Endothelial cell of umbilical vein (primary cell): ENCODE measurements at regions not wholly inside any gene's neighbourhood (a gene's known extent, or its start where the extent isn't known, plus 50 kb on each side); places are given as distances from the start of the nearest gene placed in this dataset.

ENCODE experiments used
- BruUV-seq: library from RNA; stranded (reverse); fragments of 400-500 nt; replicated peaks from 2 replicates; lab custom pipeline; 2021; lab: Mats Ljungman, UMichigan
- CTCF ChIA-PET: fragments of 300-600, 350-600 bp; sonication (Branson Sonifier 250); formaldehyde crosslinking; loops from one replicate; lab custom pipeline; 2021; ENCODE audit warnings: antibody characterized with exemption, inconsistent platforms; lab: Charles Lee
- POLR2A ChIA-PET: fragments of 300-600, 350-600 bp; sonication (Branson Sonifier 250); formaldehyde crosslinking; loops from one replicate; lab custom pipeline; 2021; ENCODE audit warnings: antibody characterized with exemption, inconsistent platforms; lab: Charles Lee
- DNase-seq: peaks from one replicate; pipeline ENCODE4 v3.0.0-alpha.2; 2011; ENCODE audit warnings: low read depth, low spot score
- FAIRE-seq: peaks from 2 replicates; lab custom pipeline; 2011; peaks lifted over from hg19 to GRCh38; lab: Jason Lieb, UNC
- H2AFZ ChIP-seq: 2 replicates; pipeline ENCODE4 v1.6.0; 2012; ENCODE audit warnings: low read depth, low read length, control low read depth, inconsistent platforms
- H3K27ac ChIP-seq: 2 replicates; pipeline ENCODE4 v1.5.1; 2011; ENCODE audit warnings: low read depth, mild to moderate bottlenecking, control low read depth, low read length, moderate library complexity; ENCODE audit not compliant: insufficient read depth
- H3K27me3 ChIP-seq, 2 experiments: 2 replicates each; pipeline versions ENCODE4 v1.6.0 to v1.6.1; 2011; ENCODE audit warnings: low read length in 2 of 2, mixed read lengths in 1 of 2; ENCODE audit not compliant: control insufficient read depth in 2 of 2, insufficient read depth in 2 of 2
- H3K36me3 ChIP-seq, 2 experiments: 2 replicates in 1 of 2; 3 replicates in 1 of 2; pipeline ENCODE4 v1.5.1; 2011; ENCODE audit warnings: low read length in 2 of 2, mild to moderate bottlenecking in 1 of 2, moderate library complexity in 1 of 2; ENCODE audit not compliant: control insufficient read depth in 2 of 2, insufficient read depth in 2 of 2; ENCODE audit errors: extremely low read depth in 1 of 2
- H3K4me1 ChIP-seq: 3 replicates; pipeline ENCODE4 v1.5.1; 2011; ENCODE audit warnings: mild to moderate bottlenecking, low read length; ENCODE audit not compliant: control insufficient read depth, insufficient read depth; ENCODE audit errors: extremely low read depth
- H3K4me2 ChIP-seq: 2 replicates; pipeline ENCODE4 v1.6.1; 2011; ENCODE audit warnings: low read length, control low read depth, mixed read lengths; ENCODE audit not compliant: insufficient read depth
- H3K4me3 ChIP-seq, 3 experiments: fragments of 200-600 bp in 1 of 3; sonication (generic), shearing (Covaris generic) in 1 of 3; replicated peaks in 1 of 3; 2 replicates each; pipeline ENCODE4 v1.5.1; 2011 to 2016; ENCODE audit warnings: control low read depth in 3 of 3, low read length in 3 of 3, mild to moderate bottlenecking in 2 of 3, inconsistent platforms in 1 of 3, low read depth in 1 of 3, moderate library complexity in 1 of 3; ENCODE audit not compliant: insufficient read depth in 1 of 3
- H3K79me2 ChIP-seq: 2 replicates; pipeline ENCODE4 v1.6.0; 2012; ENCODE audit warnings: low read length, inconsistent platforms; ENCODE audit not compliant: control insufficient read depth, insufficient read depth
- H3K9ac ChIP-seq: replicated peaks from 2 replicates; pipeline ENCODE3; 2011; ENCODE audit warnings: low read length, control low read depth; ENCODE audit not compliant: insufficient read depth; ENCODE audit errors: extremely low read depth
- H3K9me1 ChIP-seq: replicated peaks from 3 replicates; pipeline ENCODE4 v1.6.0; 2011; ENCODE audit warnings: mild to moderate bottlenecking, low read length; ENCODE audit not compliant: control insufficient read depth, insufficient read depth; ENCODE audit errors: extremely low read depth
- H3K9me3 ChIP-seq: replicated peaks from 2 replicates; pipeline ENCODE4 v1.5.1; 2012; ENCODE audit warnings: low read length, inconsistent platforms; ENCODE audit not compliant: control insufficient read depth, insufficient read depth
- H4K20me1 ChIP-seq: replicated peaks from 2 replicates; pipeline ENCODE3; 2011; ENCODE audit warnings: mild to moderate bottlenecking, low read length; ENCODE audit not compliant: control insufficient read depth, insufficient read depth; ENCODE audit errors: extremely low read depth
- EZH2 ChIP-seq: IDR thresholded peaks from 2 replicates; pipeline ENCODE4 v1.6.1; 2012; ENCODE audit warnings: borderline replicate concordance, low read depth, mild to moderate bottlenecking, moderate library complexity, low read length, inconsistent platforms; ENCODE audit not compliant: severe bottlenecking
- FOS ChIP-seq: IDR thresholded peaks from 2 replicates; pipeline ENCODE4 v1.6.1; 2011; ENCODE audit warnings: mild to moderate bottlenecking, low read length, moderate library complexity, borderline replicate concordance; ENCODE audit not compliant: insufficient read depth
- GATA2 ChIP-seq: IDR thresholded peaks from 2 replicates; pipeline ENCODE4 v1.7.0; 2011; ENCODE audit warnings: low read depth, mild to moderate bottlenecking, moderate library complexity, mixed read lengths, low read length; ENCODE audit not compliant: insufficient read length, insufficient read depth
- JUN ChIP-seq: IDR thresholded peaks from 2 replicates; pipeline ENCODE4 v1.6.1; 2011; ENCODE audit warnings: borderline replicate concordance, low read depth; ENCODE audit not compliant: insufficient read length, insufficient read depth
- dilution Hi-C: fragments of 300-500 bp; cut with MboI; formaldehyde crosslinking; loops from one replicate; pipeline ENCODE4 v1.15.0; 2019; ENCODE audit warnings: low sequenced_read_pairs; ENCODE audit not compliant: extremely low pct_ligation_motif_present
- intact Hi-C: fragments of 100-400 bp; cut with micrococcal nuclease; formaldehyde crosslinking; loops from one replicate; pipeline ENCODE4 v1.10.0; 2022
- TF ChIP-seq, protein P1 (sequence below), 2 donors: IDR thresholded peaks; 1 replicate in 1 of 2; 2 replicates in 1 of 2; pipeline ENCODE4 v1.5.1; 2011; ENCODE audit warnings: low read length in 2 of 2, mild to moderate bottlenecking in 2 of 2, moderate library complexity in 2 of 2, control low read depth in 1 of 2, inconsistent platforms in 1 of 2, low read depth in 1 of 2; ENCODE audit not compliant: insufficient read depth in 1 of 2; ENCODE audit errors: extremely low read depth in 1 of 2

- DNase-seq (peak; percentile 34), FAIRE-seq (no peak)
- CTCF ChIA-PET, result interaction anchor here (0.7 to 1.0 kb wide), 2 partner anchors 9 to 402 kb away, joined by 3 to 4 read pairs; no protein-coding TSS in a partner anchor
- Histone ChIP-seq H3K36me3 (no peaks in the 10 kb centered on the region), H3K9me1 (no peaks in the 10 kb centered on the region), H3K4me2 (no peak overlapping the region), H2AFZ (no peak overlapping the region), H4K20me1 (no peaks in the 10 kb centered on the region), H3K79me2 (no peaks in the 10 kb centered on the region), H3K4me1 (peaks cover 18% of the 10 kb centered on the region), H3K9ac (no peak overlapping the region), H3K27me3 (no peaks in the 10 kb centered on the region), H3K4me3 (no peak overlapping the region), H3K27ac (no peak overlapping the region), H3K9me3 (no peaks in the 10 kb centered on the region)
- dilution Hi-C loops (no loop called here), intact Hi-C loops (loop anchor here (5.0 kb wide), 2 partner anchors 182 to 317 kb away; partner anchors contain the start of gene TGFB2)
- TF ChIP-seq EZH2 (no peak), FOS (peak; percentile 46), GATA2 (no peak), JUN (no peak)
- TF ChIP-seq, protein P1, sequence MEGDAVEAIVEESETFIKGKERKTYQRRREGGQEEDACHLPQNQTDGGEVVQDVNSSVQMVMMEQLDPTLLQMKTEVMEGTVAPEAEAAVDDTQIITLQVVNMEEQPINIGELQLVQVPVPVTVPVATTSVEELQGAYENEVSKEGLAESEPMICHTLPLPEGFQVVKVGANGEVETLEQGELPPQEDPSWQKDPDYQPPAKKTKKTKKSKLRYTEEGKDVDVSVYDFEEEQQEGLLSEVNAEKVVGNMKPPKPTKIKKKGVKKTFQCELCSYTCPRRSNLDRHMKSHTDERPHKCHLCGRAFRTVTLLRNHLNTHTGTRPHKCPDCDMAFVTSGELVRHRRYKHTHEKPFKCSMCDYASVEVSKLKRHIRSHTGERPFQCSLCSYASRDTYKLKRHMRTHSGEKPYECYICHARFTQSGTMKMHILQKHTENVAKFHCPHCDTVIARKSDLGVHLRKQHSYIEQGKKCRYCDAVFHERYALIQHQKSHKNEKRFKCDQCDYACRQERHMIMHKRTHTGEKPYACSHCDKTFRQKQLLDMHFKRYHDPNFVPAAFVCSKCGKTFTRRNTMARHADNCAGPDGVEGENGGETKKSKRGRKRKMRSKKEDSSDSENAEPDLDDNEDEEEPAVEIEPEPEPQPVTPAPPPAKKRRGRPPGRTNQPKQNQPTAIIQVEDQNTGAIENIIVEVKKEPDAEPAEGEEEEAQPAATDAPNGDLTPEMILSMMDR (IDR thresholded peaks at IDR 0.05; ENCODE audit: extremely low read depth in 1 of 2, insufficient read depth in 1 of 2, low read depth in 1 of 2, low read length in 2 of 2), result no peak
- no TSS peak for BruUV-seq
- POLR2A ChIA-PET, result no interaction called here
Measured at GRCh38 chr1:218664385-218665170, 319.4 kb downstream of the TGFB2 start.
